LNCAP (cell line): ENCODE measurements at regions not wholly inside any gene's neighbourhood (a gene's known extent, or its start where the extent isn't known, plus 50 kb on each side); places are given as distances from the start of the nearest gene placed in this dataset.

ENCODE experiments used
- TF ChIP-seq, protein P1 (sequence below): fragments of 450-650 bp; IDR thresholded peaks from 2 replicates; pipeline ENCODE4 v1.5.1; 2017; ENCODE audit warnings: mild to moderate bottlenecking

DNA sequence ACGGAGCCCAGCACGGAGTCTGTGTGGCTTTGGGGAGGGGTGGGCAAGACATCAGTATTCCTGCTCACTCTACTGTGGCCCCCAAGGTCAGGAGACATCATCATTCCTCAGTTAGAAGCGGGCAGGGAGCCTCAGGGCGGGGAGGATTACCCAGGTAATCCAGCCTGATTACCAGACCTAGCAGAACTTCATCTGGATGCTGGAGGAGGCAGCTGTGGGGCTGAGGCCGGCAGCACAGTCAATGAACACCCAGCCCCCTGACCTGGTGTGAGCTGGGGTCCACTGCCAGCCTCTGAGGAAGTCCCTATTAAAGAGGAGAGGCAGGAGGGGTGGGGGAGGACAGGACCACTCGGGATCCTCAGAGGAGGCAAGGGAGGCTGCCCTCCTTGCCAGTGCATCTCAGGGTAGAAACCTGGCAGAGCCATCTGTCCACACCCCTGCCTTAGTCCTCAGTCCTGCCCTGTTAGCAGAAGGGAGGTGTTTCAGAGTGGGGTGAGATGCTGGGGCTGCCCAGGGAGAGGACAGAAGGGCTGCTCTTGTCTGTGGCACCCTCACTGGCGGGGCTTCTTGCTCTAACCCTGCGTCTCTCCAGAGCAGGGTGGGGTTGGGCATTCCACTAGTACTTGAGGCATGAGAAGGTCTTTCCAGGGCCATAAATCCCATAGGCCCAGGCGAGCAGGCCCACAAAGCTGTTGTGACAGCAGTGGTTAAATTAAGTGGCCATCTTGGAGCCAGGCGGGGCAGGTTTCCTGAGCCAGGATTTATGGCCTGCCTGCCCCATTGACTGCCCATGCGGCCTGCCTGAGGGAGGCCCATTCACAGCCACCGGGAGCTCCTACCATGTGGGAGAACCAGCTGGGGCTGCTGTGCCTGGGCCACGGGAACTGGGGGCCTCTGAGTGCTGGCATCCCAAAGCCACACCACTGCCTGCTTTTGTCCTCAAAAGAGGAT is 82.1 kb downstream of the LINGO1 start:
- TF ChIP-seq, protein P1, sequence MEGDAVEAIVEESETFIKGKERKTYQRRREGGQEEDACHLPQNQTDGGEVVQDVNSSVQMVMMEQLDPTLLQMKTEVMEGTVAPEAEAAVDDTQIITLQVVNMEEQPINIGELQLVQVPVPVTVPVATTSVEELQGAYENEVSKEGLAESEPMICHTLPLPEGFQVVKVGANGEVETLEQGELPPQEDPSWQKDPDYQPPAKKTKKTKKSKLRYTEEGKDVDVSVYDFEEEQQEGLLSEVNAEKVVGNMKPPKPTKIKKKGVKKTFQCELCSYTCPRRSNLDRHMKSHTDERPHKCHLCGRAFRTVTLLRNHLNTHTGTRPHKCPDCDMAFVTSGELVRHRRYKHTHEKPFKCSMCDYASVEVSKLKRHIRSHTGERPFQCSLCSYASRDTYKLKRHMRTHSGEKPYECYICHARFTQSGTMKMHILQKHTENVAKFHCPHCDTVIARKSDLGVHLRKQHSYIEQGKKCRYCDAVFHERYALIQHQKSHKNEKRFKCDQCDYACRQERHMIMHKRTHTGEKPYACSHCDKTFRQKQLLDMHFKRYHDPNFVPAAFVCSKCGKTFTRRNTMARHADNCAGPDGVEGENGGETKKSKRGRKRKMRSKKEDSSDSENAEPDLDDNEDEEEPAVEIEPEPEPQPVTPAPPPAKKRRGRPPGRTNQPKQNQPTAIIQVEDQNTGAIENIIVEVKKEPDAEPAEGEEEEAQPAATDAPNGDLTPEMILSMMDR = no peak

DNA sequence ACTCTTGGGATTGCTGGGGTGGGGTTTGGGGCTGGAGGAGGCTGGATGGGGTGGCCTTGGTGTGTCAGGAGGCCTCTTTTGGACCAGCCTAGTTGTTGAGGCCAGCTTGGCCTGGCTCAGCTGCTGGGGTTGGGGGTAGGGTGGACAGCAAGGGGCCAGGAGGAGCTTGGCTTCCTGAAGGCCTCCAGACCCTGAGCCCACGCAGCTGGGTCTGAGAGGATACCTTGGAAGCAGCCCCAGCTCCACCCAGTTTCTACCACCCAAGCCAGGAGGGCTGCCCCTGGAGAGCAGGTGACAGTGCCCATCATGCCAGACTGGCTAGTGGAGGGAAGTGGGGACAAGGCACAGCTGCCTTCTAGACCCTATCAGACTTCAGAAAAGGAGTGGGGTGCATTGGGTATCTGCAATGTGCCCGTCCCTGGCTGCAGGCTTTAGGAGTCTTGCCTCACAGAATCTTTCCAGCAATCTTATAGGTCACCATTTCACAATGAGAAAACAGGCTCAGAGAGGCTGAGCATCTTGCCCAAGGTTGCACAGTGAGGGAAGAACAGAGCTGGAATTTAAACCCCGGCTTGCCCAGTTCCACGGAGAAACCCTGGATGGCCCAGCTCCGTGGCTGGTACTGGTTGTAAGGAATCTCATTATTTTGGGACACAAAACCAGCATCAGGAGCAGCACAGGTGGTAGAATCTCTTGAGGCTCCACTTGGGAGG is 83.0 kb downstream of the LINGO1 start:
- TF ChIP-seq, protein P1 = no peak

DNA sequence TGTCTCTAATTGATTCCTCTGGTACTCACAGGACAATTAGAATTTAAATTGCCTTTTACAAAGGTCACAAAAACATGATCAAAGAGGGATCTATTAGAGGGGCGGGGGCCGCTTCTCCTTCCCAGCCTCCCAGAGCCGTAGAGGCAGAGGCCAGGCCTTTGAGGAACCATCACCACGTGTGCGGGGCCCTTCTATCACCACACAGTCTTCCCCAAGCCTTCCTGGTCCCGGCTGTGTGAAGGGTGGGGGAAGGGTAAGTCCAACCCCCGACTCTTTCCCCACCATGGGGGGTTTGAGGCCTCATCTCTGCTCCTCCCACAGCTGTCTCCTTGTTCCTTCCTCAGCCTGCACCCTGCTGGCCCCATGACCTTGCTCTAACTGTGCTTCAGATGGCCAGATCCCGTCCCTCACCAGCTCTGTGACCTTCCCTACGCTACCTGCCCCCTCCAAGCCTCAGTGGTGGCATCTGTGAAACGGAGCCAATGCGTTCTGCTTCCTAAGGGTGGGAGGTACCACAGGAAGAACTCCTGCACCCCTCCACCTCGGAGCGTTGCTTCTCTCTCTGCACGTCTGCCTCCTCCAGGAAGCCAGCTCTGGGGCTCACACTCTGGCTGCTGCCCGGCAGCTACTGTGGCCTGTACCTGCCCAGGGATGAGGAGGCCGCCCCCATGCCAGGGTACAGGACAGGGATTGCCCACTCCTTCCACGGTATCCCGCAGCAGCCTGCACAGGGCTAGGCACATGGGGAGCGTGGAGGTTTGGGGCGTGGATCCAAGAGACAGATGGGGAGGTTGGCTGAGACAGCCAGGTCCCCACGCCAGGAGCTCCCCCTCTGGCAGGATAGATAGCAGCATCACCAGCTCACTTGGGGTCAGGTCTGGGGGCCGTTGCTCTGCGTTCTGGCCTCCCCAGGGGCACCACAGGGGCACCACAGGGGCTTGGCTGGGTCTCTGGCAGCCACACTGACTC is 83.8 kb downstream of the LINGO1 start:
- TF ChIP-seq, protein P1 = no peak

DNA sequence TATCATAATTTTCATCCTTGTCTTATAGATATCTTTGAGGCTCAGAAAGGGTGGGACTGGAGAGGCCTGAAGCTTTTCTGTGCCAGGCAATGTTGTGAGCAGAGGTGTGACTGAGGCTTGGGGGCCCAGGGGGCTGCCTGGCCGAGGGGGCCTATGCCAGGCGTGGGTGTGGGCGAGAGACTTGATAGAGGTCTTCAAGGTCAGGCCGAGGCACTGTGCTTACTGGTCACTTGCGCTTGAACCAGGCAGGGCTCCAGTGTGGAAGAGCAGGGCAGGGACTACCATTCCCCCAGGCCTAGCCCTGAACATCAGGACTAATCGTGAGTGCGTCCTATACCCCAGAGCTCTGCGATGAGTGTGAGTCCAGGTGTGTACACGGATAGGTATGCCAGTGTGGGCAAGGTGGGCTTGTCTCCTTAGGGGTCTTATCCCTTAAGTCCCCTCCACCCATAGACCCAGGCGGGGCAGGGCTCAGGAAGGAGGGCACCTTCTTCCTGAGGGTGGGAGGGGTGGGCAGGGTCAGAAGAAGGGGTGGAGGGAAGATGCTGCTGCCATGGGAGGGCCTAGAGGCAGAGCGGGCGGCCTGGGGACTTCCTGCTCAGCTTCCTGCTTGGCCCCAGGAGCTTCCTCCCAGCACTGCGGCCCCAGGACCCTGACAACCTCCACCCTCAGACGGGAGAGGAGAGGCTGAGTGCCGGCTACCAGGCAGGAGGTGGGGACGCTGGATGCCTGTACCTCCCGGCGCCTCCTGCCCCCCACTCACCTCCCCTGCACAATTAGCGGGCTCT is 84.7 kb downstream of the LINGO1 start:
- TF ChIP-seq, protein P1 = no peak

DNA sequence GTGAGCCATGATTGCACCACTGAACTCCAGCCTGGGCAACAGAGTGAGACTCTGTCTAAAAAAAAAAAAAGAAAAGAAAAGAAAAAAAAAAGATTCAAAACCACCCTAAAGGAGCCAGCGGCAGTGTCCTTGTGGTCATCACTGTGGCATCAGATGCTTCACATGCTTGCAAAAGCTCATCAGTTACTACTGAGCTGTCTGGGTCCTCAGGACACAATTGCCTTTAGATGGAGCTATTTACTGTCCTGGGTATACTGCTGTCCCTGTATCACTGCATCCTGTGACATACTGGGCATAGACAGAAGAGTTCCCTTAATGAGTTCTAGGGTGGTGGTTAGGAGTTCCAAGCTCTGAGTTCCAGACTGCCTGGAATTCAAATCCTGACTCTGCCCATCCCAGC is 85.8 kb downstream of the LINGO1 start:
- TF ChIP-seq, protein P1 = no peak

DNA sequence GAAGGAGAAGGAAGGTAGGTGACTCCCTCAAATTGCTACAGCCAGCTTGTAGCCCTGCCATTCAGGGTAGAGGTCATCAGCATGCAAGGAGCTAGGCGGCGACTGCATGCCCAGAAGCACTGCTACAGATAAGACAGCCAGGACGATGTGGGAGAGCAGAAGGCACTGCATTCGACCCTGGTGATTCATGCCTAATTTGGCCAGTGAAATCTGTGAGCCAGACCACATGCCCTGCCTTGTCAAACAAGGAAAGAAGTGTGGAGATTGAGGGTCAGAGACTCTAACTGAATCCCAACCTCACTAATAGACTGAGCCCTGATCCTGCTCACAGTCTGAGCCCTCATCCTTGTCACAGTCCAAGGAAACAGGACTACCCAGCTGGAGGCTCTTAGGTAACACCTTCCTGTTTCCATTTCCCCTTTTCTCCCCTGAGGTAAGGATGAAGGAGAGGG is 86.6 kb downstream of the LINGO1 start:
- TF ChIP-seq, protein P1 = no peak
